HCT116 (cell line): ENCODE measurements at regions not wholly inside any gene's neighbourhood (a gene's known extent, or its start where the extent isn't known, plus 50 kb on each side); places are given as distances from the start of the nearest gene placed in this dataset.

Experiments used
- ATAC-seq: fragments of 200-7000 bp; cut with Tn5 transposase; 2 replicates; pipeline ENCODE4 v1.9.1; 2020; ENCODE audit warnings: mild to moderate bottlenecking, moderate library complexity
- BruUV-seq: library from RNA; stranded (reverse); fragments of 400-500 nt; replicated peaks from 2 replicates; lab custom pipeline; 2021; lab: Mats Ljungman, UMichigan
- CTCF ChIA-PET: fragments of 300-600 bp; sonication (Branson Sonifier 250); formaldehyde crosslinking; loops from one replicate; lab custom pipeline; 2021; ENCODE audit warnings: antibody characterized with exemption; lab: Charles Lee
- POLR2A ChIA-PET: fragments of 300-600, 350-600 bp; sonication (Branson Sonifier 250); formaldehyde crosslinking; loops from one replicate; lab custom pipeline; 2021; ENCODE audit warnings: antibody characterized with exemption; lab: Charles Lee
- RAD21 ChIA-PET, 2 experiments: fragments of 300-600 bp; sonication (Branson Sonifier 250); formaldehyde crosslinking; loops; one replicate each; lab custom pipeline; 2023; ENCODE audit warnings: low total read pairs in 2 of 2; ENCODE audit not compliant: uncharacterized antibody in 2 of 2, unreplicated experiment in 2 of 2, low non-redundant PET in 1 of 2; lab: Charles Lee
- DNase-seq: peaks from one replicate; pipeline ENCODE4 v3.0.0-alpha.2; 2010; ENCODE audit warnings: low read depth, low spot score
- H2AFZ ChIP-seq: fragments of 200-600 bp; shearing (Covaris generic), sonication (generic); 2 replicates; pipeline ENCODE4 v1.6.1; 2017; ENCODE audit warnings: low read depth, mixed run types, mixed read lengths, antibody characterized with exemption, low read length; ENCODE audit not compliant: poor library complexity, severe bottlenecking
- H3K27ac ChIP-seq: 2 replicates; pipeline ENCODE4 v1.5.1; 2012; ENCODE audit warnings: low read depth, low read length
- H3K27me3 ChIP-seq: fragments of 200-600 bp; sonication (generic); 2 replicates; pipeline ENCODE4 v1.6.1; 2016; ENCODE audit warnings: mixed run types, low read length, mixed read lengths; ENCODE audit not compliant: insufficient read depth
- H3K36me3 ChIP-seq, 2 experiments: fragments of 200-500 bp in 1 of 2; fragments of 200-600 bp in 1 of 2; sonication (Bioruptor generic) in 1 of 2; sonication (generic) in 1 of 2; 2 replicates each; pipeline versions ENCODE4 v1.5.1 to v1.6.1; 2014 to 2016; ENCODE audit warnings: low read length in 2 of 2, inconsistent platforms in 1 of 2, mixed read lengths in 1 of 2, mixed run types in 1 of 2; ENCODE audit not compliant: insufficient read depth in 2 of 2, control insufficient read depth in 1 of 2
- H3K4me1 ChIP-seq, 2 experiments: fragments of 200-600 bp in 1 of 2; sonication (generic) in 1 of 2; 2 replicates each; pipeline versions ENCODE4 v1.5.1 to v1.6.1; 2012 to 2017; ENCODE audit warnings: low read length in 2 of 2, inconsistent platforms in 1 of 2, mild to moderate bottlenecking in 1 of 2, mixed read lengths in 1 of 2, mixed run types in 1 of 2, moderate library complexity in 1 of 2; ENCODE audit not compliant: insufficient read depth in 2 of 2, control insufficient read depth in 1 of 2
- H3K4me2 ChIP-seq: fragments of 200-600 bp; sonication (generic); 2 replicates; pipeline ENCODE4 v1.6.1; 2017; ENCODE audit warnings: mixed run types, low read length, mixed read lengths
- H3K4me3 ChIP-seq, 2 experiments: fragments of 200-600 bp in 1 of 2; sonication (generic) in 1 of 2; replicated peaks in 1 of 2; 2 replicates each; pipeline ENCODE4 v1.5.1; 2011 to 2016; ENCODE audit warnings: low read length in 2 of 2, control low read depth in 1 of 2, low read depth in 1 of 2, mild to moderate bottlenecking in 1 of 2, mixed read lengths in 1 of 2, mixed run types in 1 of 2
- H3K79me2 ChIP-seq: fragments of 200-600 bp; sonication (generic); 2 replicates; pipeline ENCODE4 v1.6.1; 2017; ENCODE audit warnings: mild to moderate bottlenecking, mixed run types, low read length, moderate library complexity, mixed read lengths; ENCODE audit not compliant: insufficient read depth
- H3K9ac ChIP-seq: fragments of 200-600 bp; sonication (generic); 2 replicates; pipeline ENCODE4 v1.6.1; 2016; ENCODE audit warnings: low read length, mixed read lengths
- H3K9me2 ChIP-seq: fragments of 200-600 bp; sonication (generic), shearing (Covaris generic); 2 replicates; pipeline ENCODE4 v1.6.1; 2017; ENCODE audit warnings: mixed run types, mild to moderate bottlenecking, moderate library complexity; ENCODE audit not compliant: insufficient read depth
- H3K9me3 ChIP-seq, 2 experiments: fragments of 200-500 bp in 1 of 2; fragments of 200-600 bp in 1 of 2; sonication (Bioruptor generic) in 1 of 2; sonication (generic) in 1 of 2; 2 replicates each; pipeline ENCODE4 v1.6.1; 2014 to 2017; ENCODE audit warnings: low read length in 2 of 2, mixed read lengths in 2 of 2, inconsistent platforms in 1 of 2, low read depth in 1 of 2, mild to moderate bottlenecking in 1 of 2, mixed run types in 1 of 2, moderate library complexity in 1 of 2; ENCODE audit not compliant: control insufficient read depth in 1 of 2, insufficient read depth in 1 of 2
- H4K20me1 ChIP-seq: fragments of 200-600 bp; sonication (generic), shearing (Covaris generic); 2 replicates; pipeline ENCODE4 v1.6.1; 2017; ENCODE audit warnings: mixed run types, mild to moderate bottlenecking, moderate library complexity; ENCODE audit not compliant: insufficient read depth
- CBX3 ChIP-seq: IDR thresholded peaks from 2 replicates; pipeline ENCODE4 v1.6.1; 2012; ENCODE audit warnings: low read depth
- CEBPB ChIP-seq: IDR thresholded peaks from 2 replicates; pipeline ENCODE4 v1.6.1; 2012; ENCODE audit warnings: low read depth
- ELF1 ChIP-seq: IDR thresholded peaks from 2 replicates; pipeline ENCODE4 v1.6.1; 2012; ENCODE audit warnings: low read depth, borderline replicate concordance
- EZH2 ChIP-seq: fragments of 200-600 bp; sonication (generic); IDR thresholded peaks from 2 replicates; pipeline ENCODE4 v1.6.1; 2017; ENCODE audit warnings: antibody characterized with exemption, mixed run types
- EZH2phosphoT487 ChIP-seq: fragments of 200-600 bp; IDR thresholded peaks from 2 replicates; pipeline ENCODE4 v1.6.1; 2018; ENCODE audit warnings: antibody characterized with exemption, borderline replicate concordance
- FOSL1 ChIP-seq: IDR thresholded peaks from 2 replicates; pipeline ENCODE4 v1.6.1; 2012; ENCODE audit warnings: low read depth
- POLR2A ChIP-seq: IDR thresholded peaks from 2 replicates; pipeline ENCODE4 v1.7.0; 2011; ENCODE audit warnings: borderline replicate concordance; ENCODE audit not compliant: insufficient read depth, insufficient read length; ENCODE audit errors: extremely low read depth
- POLR2AphosphoS5 ChIP-seq: IDR thresholded peaks from 2 replicates; pipeline ENCODE4 v1.6.1; 2011; ENCODE audit warnings: mild to moderate bottlenecking, low read depth, low read length, moderate library complexity
- SP1 ChIP-seq: IDR thresholded peaks from 2 replicates; pipeline ENCODE4 v1.6.1; 2012; ENCODE audit warnings: low read depth
- SRF ChIP-seq: IDR thresholded peaks from 2 replicates; pipeline ENCODE4 v1.6.1; 2012; ENCODE audit warnings: low read depth
- intact Hi-C: fragments of 100-400 bp; cut with micrococcal nuclease; formaldehyde crosslinking; loops from 2 replicates; pipeline ENCODE4 v1.10.0; 2022

DNA sequence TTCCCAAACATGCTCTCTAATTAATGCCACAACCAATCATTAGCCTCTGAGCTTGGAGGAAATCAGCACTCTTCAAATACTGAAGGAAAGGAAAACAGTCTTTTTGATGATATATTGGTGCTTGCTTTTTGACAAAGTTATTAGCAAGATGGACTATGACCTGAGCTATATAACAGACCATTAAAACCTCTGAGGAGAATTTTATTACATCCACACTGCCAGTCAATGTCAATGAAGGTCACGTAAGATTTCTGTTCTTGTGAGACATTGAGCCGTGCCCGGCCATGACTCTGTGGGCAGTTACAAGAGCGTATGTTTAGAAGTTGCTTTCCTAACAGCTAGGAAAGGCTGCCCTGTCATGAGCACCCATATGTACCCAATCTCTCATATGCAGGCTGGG is 659.0 kb downstream of the UTRN start (continued):
- TF ChIP-seq EZH2 (no peak), FOSL1 (no peak), SP1 (no peak), SRF (no peak), CBX3 (no peak), ELF1 (no peak), POLR2A (no peak), POLR2AphosphoS5 (no peak)

DNA sequence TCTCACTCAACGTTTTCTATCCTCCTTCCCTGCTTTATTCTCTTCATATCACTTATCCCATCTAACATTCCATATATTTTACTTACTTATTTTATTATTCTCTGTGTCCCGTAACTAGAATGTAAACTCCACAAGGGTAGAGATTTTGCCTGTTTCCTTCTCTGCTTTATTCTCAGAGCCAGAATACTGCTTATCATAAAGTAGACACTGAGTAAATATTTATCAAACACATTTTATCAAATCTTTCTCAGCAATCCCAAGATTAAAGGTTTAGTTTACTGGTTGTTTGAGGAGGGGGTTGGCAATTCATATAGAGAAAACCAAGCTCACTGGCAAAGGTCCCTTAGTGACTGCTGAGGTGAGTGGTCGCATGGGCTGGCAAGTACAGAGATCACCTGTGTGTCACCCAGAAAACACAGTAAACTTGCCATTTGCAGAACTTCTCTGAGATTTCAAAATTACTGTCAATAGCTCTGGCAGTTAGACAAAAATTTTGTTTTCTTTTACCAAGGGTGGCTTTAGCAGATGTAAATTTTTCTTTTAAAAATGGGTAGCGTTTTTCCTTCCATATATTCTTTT is 662.4 kb downstream of the UTRN start:
- no peaks in the 10 kb centered on the region for H3K27me3 ChIP-seq
- no peaks in the 10 kb centered on the region for H4K20me1 ChIP-seq
- ATAC-seq (no peak), DNase-seq (no peak)
- ChIA-PET CTCF (no interaction called here), RAD21 (no interaction called here), POLR2A (no interaction called here)
- peaks cover 0 to 1% of the 10 kb centered on the region in 2 experiments; a peak in 1 of 4 replicates for H3K4me1 ChIP-seq
- H3K9me3 ChIP-seq: no peaks in the 10 kb centered on the region
- no peak overlapping the region for H3K27ac ChIP-seq
- H3K4me2 ChIP-seq: no peak overlapping the region
- no peaks in the 10 kb centered on the region for H3K36me3 ChIP-seq
- no peak overlapping the region for H3K4me3 ChIP-seq
- intact Hi-C loops: no loop called here
- no peaks in the 10 kb centered on the region for H3K9me2 ChIP-seq
- no peaks in the 10 kb centered on the region for H3K79me2 ChIP-seq
- no peak overlapping the region for H3K9ac ChIP-seq
- H2AFZ ChIP-seq: no peak overlapping the region
- TF ChIP-seq EZH2phosphoT487 (no peak), CBX3 (no peak), CEBPB (no peak)
- TF ChIP-seq, all 23 proteins: peak for 0
- no TSS peak for BruUV-seq
